ENCODE measurements at regions not wholly inside any gene's neighbourhood (a gene's known extent, or its start where the extent isn't known, plus 50 kb on each side); places are given as distances from the start of the nearest gene placed in this dataset.

DNA sequence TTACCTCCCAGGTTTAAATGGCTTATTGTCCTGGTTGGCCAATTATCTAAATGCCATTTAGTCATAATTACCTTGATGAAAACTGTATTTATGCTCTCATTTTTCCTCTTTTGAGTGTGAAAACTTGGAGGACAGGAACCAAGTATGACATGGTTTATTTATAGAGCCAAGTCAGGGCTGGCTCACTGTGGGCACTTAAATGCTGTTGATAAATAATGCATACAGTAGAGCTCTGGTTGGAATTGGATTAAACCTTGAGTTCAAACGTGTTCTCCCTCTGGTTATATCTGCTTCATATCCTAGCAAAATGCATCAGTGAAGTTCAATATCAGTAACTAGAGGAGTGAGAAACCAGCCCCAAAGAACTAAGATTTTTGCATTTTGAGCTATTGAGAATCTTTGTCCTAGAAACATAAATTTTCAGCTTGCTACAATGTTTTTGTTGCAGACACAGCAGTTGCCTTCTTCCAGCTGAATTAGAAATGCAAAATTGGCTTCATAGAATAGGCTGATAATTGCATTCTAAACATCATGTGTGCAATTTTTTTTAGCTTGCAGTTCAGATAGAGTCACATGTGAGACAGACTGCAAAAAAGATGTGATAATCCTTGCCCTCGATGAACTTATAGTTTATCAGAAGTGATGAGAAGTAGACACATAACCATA, 255.8 kb downstream of the BTBD3 start:
- no peak for DNase-seq (ENCODE audit: low read depth, low spot score)
- TF ChIP-seq, protein P1, sequence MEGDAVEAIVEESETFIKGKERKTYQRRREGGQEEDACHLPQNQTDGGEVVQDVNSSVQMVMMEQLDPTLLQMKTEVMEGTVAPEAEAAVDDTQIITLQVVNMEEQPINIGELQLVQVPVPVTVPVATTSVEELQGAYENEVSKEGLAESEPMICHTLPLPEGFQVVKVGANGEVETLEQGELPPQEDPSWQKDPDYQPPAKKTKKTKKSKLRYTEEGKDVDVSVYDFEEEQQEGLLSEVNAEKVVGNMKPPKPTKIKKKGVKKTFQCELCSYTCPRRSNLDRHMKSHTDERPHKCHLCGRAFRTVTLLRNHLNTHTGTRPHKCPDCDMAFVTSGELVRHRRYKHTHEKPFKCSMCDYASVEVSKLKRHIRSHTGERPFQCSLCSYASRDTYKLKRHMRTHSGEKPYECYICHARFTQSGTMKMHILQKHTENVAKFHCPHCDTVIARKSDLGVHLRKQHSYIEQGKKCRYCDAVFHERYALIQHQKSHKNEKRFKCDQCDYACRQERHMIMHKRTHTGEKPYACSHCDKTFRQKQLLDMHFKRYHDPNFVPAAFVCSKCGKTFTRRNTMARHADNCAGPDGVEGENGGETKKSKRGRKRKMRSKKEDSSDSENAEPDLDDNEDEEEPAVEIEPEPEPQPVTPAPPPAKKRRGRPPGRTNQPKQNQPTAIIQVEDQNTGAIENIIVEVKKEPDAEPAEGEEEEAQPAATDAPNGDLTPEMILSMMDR (IDR thresholded peaks at IDR 0.05; ENCODE audit: low read depth, low read length) = no peak
- H3K4me3 ChIP-seq (ENCODE audit: low read depth, low read length) = no peak overlapping the region
- in situ Hi-C loops (cut with HindIII; ENCODE audit: low sequenced_read_pairs) = no loop called here

DNA sequence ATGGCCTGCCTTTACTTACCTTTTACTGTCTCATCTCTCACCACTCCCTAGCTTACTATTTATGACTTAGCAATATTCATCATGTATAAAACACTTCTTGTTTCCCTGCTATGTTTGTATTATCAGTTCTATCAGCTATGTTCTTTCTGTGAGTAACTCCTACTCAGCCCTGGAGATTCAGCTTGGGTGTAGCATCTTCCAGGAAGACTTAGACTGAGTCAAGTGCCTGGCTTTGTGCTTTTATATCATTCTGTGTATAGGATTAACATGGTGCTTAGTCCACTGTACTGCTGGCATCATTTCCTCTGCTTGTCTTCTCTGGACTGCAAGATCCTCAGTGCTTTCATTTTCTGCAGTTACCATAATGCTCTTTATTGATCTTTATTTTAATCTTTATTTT, 257.8 kb downstream of the BTBD3 start:
- TF ChIP-seq, protein P1 (IDR thresholded peaks at IDR 0.05; ENCODE audit: low read depth, low read length) = no peak
- DNase-seq (ENCODE audit: low read depth, low spot score) = no peak
- no peak overlapping the region for H3K4me3 ChIP-seq (ENCODE audit: low read depth, low read length)
- in situ Hi-C loops (cut with HindIII; ENCODE audit: low sequenced_read_pairs) = no loop called here

DNA sequence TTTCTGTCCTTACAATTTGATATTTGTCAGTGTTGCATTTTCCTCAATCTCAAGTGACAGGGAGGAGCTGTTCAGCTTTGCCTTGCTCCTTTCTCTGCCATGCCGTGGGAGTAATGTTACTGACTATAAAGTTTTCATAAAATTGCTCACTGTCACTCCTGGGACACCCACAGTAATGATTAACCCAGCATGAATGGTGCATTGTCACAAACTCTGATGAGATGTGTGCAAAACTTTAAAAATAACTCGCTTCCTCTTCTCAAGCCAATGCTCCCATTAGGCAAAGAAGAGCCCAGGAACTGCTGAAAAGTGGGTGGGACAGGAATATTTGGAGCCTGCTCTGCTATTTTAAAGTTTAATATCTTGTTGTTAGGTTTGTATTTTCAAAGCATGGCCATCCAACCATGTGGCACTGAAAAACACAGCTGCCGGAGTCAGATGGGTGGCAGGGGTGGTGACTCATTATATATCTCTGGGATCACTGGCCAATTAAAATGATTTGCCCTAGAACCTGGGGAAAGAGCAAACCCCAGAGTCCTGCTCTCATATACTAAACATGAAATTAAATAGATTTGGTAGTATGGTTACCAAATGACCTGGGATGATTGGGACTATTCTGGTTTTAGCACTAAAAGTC, 260.1 kb downstream of the BTBD3 start:
- no peak for DNase-seq (ENCODE audit: low read depth, low spot score)
- no peak overlapping the region for H3K4me3 ChIP-seq (ENCODE audit: low read depth, low read length)
- TF ChIP-seq, protein P1 (IDR thresholded peaks at IDR 0.05; ENCODE audit: low read depth, low read length) = no peak
- in situ Hi-C loops (cut with HindIII; ENCODE audit: low sequenced_read_pairs) = no loop called here

DNA sequence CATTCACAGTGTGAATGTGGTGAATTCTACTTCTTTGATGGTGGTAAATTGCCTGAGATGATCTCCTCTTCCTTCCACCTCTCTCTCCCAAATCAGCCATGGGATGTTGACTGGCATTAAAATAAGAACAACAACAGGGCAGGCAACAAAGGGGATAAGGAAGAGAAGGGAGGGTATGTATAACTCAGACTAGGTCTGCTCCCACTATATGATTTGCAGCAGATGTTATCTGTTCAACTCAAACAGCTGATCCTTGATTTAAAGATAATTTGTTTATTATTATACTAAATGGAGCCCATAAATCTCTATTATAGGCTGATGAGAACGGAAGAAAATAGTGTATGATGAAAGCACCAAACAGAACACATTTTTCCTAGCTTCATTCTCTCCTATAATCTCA, 262.0 kb downstream of the BTBD3 start:
- no peak for DNase-seq (ENCODE audit: low read depth, low spot score)
- TF ChIP-seq, protein P1 (IDR thresholded peaks at IDR 0.05; ENCODE audit: low read depth, low read length) = no peak
- H3K4me3 ChIP-seq (ENCODE audit: low read depth, low read length) = no peak overlapping the region
- in situ Hi-C loops (cut with HindIII; ENCODE audit: low sequenced_read_pairs) = no loop called here

DNA sequence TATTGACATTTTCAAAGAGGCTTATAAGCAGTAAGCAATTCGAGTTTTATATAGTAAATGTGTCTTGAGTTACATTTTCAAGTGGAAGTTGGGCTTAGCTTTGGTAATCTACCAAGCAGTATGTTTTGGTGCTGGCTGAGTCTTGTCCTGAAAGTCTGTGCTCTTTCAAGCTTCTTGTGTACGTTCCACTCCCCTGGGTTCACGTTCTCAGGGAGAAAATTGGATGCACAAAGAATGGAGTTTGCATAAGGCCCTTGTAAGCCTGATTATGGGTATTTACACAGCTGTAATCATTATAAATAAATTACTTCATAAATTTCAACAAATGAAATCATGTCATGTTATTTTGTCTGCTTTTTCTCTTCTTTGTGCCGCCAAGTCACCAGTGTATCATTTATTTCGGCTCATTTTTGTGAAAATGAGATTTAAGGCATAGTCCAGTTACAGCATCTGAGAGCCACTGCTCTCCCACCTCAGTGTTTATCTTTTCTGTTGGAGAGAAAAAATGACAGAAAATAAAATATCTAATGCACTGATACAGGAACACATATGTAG, 262.5 kb downstream of the BTBD3 start:
- in situ Hi-C loops (cut with HindIII; ENCODE audit: low sequenced_read_pairs) = no loop called here
- DNase-seq (ENCODE audit: low read depth, low spot score) = no peak
- TF ChIP-seq, protein P1 (IDR thresholded peaks at IDR 0.05; ENCODE audit: low read depth, low read length) = no peak
- no peak overlapping the region for H3K4me3 ChIP-seq (ENCODE audit: low read depth, low read length)

DNA sequence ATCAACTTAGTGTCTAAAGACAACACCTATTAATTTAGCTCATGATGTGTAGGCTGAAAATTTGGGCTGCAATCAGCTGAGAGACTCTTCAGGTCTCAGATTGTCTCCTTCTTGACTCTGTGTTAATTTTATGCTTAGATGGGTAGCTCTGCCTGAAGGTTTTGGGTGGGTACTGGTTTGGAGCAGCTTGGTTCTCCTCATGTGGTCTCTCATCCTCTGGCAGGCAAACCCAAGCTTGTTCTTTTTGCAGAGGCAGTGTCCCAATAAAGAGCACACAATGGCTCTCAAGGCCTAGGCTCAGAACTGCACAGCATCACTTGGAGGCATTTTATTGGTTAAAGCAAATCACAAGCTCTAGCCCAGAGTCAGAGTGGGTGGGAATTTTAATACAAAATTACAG, 280.6 kb downstream of the BTBD3 start:
- H3K4me3 ChIP-seq (ENCODE audit: low read depth, low read length) = no peak overlapping the region
- in situ Hi-C loops (cut with HindIII; ENCODE audit: low sequenced_read_pairs) = no loop called here
- TF ChIP-seq, protein P1 (IDR thresholded peaks at IDR 0.05; ENCODE audit: low read depth, low read length) = no peak
- DNase-seq (ENCODE audit: low read depth, low spot score) = no peak
